Left ventricle myocardium superior (tissue), 1 donor: ENCODE measurements at regions not wholly inside any gene's neighbourhood (a gene's known extent, or its start where the extent isn't known, plus 50 kb on each side); places are given as distances from the start of the nearest gene placed in this dataset.

ENCODE experiments used
- ATAC-seq: fragments of 200-7000 bp; cut with Tn5 transposase; one replicate; pipeline ENCODE4 v1.9.1; 2020; ENCODE audit warnings: mild to moderate bottlenecking, moderate library complexity
- DNase-seq: peaks from one replicate; pipeline ENCODE4 v3.0.0-alpha.2; 2020
- intact Hi-C: fragments of 100-400 bp; cut with micrococcal nuclease; formaldehyde crosslinking; loops from one replicate; pipeline ENCODE4 v1.11.0; 2022
- donor health status: DM: no; HTN: yes; CAD: no; lungs with severe emphysema.

DNA sequence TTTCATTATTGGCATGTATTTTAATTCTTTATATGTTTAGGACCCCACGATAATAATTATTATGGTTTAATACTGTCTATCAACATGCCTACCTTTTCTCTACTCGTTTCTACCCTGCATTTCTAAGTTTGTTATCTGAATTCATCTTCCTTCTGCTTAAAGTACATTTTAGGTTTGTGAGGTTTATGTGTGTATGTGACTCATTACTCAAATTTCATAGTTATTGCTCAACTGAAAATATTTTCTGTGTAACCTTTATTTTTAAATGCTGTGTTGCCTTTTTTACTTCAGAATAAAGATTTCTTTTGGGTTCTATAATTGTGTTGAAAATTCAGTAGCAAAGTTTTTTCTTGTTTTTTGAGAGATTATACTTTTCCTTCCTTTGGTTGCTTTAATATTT, 933.9 kb upstream of the LRRTM1 start:
- ATAC-seq (no peak), DNase-seq (no peak)
- intact Hi-C loops, result no loop called here

DNA sequence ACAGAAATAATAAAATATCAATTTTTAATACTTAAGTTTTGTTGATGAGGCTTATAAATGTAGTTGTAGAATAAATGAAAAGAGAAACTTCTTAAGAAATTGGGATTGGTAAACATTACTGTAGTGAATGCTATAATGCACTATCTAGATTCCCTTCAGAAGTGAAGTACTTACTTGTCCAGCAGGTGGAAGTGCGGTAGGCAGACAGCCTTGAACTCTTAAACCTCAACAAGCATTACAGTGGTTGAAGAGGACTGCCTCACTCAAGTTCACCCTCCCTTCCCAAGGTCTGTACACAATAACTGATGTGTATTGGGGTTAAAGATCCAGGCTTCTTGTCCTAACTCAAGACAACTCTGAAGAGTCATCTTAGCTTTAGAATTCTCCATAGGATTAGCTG, 931.0 kb upstream of the LRRTM1 start:
- ATAC-seq (no peak), DNase-seq (no peak)
- intact Hi-C loops, result no loop called here

DNA sequence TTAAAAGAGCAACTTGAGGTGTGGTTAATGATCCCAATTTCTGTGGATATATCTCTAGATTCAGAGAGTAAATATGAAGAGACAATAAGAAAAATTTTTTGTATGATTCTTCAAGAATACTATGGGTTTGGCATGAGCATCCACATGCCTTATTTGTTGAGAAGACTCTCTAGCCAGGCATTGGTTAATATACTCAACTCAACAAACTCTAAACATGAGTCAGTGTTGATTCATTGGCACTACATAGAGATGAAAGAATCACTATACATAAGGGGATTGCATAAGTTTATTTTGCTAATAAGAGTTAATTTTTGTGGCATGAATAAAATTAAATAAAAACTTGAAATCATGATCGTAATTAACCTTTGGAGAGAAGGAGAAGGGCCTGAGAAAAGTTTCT, 930.2 kb upstream of the LRRTM1 start:
- intact Hi-C loops, result no loop called here

DNA sequence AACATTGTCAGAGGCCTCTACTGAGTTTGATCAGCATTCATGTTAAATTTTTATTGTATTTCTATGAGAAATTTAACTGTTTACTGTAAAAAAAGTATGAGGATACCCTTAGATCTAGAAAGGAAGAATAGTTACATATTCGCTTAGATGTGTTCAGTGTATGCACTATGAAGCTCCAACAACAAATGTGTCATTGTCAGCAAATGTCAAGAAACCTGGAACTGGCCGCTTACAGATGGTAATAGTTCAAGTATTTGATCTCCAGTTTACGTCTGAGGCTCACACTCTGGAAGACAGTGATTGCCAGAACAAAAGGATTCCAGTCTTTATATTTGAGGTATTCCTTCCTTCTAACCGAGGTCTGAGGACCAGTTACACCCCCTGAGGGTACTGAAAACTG, 921.2 kb upstream of the LRRTM1 start:
- DNase-seq (no peak), ATAC-seq (no peak)
- intact Hi-C loops, result no loop called here

More for the DNA sequence above, 930.2 kb upstream of the LRRTM1 start:
- no peak for ATAC-seq
- no peak for DNase-seq

GRCh38 chr2:81213598-81213997, 909.0 kb upstream of the LRRTM1 start:
- no peak for ATAC-seq
- intact Hi-C loops, result no loop called here
- DNase-seq, result no peak

DNA sequence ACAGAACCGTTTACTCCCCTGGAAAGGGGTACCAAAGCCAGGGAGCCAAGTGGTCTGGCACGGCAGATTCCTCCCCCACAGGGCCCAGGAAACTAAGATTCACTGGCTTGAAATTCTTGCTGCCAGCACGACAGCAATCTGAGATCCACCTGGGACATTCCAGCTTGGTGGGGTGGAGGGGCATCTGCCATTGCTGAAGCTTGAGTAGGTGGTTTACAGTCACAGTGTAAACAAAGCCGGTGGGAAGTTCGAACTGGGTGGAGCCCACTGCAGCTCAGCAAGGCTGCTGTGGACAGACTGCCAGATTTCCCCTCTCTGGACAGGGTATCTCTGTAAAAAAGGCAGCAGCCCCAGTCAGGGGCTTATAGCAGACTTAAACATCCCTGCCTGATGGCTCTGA, 901.7 kb upstream of the LRRTM1 start:
- DNase-seq, result no peak
- intact Hi-C loops, result no loop called here
- ATAC-seq, result no peak

- no peak for ATAC-seq
These were observed 892.5 kb upstream of the LRRTM1 start for GRCh38 chr2:81196933-81197628.

DNA sequence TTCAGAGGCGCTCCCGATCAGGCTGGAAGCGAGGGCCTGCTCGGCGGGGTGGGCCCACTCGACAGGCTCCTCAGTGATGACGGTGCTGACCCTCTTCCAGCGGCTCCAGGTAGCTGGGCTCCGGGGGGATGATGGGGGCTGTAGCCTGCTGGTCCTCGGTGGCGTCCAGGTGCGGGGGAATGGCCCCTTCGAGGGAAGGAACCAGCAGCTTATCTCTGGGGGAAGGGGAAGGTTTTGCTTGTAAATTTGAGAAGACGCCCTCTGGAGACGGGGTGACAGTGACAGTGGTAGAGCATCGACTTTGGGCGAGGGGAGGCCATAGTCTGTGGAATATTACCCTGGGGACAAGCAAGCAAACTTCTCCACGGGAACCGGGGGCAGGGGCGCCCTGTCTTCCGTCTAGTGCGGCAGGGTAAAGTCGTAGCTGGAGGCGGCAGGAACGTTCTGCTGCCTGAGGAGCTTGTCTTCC, 891.9 kb upstream of the LRRTM1 start:
- no peak for DNase-seq
- intact Hi-C loops, result no loop called here

More at GRCh38 chr2:81196933-81197628, 892.5 kb upstream of the LRRTM1 start:
- intact Hi-C loops, result no loop called here
- no peak for DNase-seq

GRCh38 chr2:81195774-81196382, 891.3 kb upstream of the LRRTM1 start:
- intact Hi-C loops, result no loop called here
- ATAC-seq, result no peak
- no peak for DNase-seq

More for the DNA sequence above, 891.9 kb upstream of the LRRTM1 start:
- no peak for ATAC-seq

GRCh38 chr2:81195017-81195773, 890.6 kb upstream of the LRRTM1 start:
- DNase-seq, result peak; percentile 22
- intact Hi-C loops, result no loop called here
- ATAC-seq, result no peak

DNA sequence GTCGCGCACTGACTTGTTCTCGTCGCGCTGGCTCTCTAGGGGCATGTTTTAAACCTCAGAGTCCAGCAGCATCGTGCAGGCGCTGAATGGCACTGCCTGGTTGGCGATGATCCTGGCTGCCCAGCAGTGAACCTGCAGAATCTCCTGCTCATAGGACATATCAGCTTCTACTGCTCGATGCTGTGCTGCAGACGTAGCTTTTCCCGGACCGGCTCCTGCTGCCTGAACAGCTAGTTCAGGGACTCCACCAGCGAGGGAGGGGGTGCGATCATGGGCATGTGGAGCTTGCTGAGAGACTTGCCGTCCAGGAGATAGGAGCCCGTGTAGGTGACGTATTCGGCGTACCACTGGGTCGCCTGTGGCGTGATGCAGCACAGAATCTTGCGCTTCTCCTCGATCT, 890.0 kb upstream of the LRRTM1 start:
- DNase-seq (no peak), ATAC-seq (no peak)
- intact Hi-C loops, result no loop called here

DNA sequence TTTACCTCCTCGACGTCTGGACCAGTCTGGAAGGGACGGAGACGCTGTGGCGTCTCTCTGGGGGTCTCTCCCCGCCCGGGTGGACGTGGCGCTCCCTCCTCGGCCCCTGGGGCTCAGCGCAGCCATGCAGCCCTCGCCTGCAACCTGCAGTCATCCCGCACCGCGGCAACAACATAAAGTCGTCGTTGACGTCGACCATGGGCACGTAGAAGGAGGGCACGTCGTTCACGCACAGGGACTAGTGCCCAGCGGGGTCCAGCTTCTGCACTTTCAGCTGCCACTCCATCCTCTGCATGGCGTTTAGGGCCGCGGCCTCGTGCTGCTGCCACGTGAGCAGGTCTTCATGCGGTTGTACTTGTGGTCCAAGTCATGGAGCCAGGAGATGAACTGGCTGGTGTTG, 889.6 kb upstream of the LRRTM1 start:
- intact Hi-C loops, result no loop called here
- ATAC-seq, result no peak
- no peak for DNase-seq

- DNase-seq (no peak), ATAC-seq (no peak)
- intact Hi-C loops, result no loop called here
These were observed 877.3 kb upstream of the LRRTM1 start for GRCh38 chr2:81181845-81182244.

DNA sequence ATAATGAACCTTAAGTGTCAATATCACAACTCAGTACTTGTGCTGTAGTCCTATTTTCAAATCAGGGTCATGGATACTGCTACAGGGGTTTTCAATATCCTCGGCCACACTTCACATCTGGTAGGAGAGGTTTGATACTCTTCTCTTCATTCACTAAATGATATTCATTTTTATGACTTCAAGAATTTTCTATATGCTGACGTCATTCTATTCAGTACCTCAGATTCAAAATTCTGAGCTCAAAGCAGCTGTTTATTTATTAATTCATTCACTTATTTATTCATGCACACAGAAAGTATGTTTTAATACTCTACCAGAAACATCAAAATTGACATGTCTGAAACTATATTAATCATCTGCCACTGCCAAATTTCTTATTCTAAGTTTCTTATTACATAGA, 866.9 kb upstream of the LRRTM1 start:
- intact Hi-C loops, result no loop called here
- ATAC-seq (no peak), DNase-seq (no peak)

- intact Hi-C loops, result no loop called here
- no peak for ATAC-seq
- DNase-seq, result no peak
These were observed 859.0 kb upstream of the LRRTM1 start for GRCh38 chr2:81163583-81163982.

GRCh38 chr2:81158505-81158904, 854.0 kb upstream of the LRRTM1 start:
- ATAC-seq, result no peak
- intact Hi-C loops, result no loop called here
- no peak for DNase-seq

GRCh38 chr2:81148323-81148722, 843.8 kb upstream of the LRRTM1 start:
- intact Hi-C loops, result no loop called here
- DNase-seq (no peak), ATAC-seq (no peak)

GRCh38 chr2:81136296-81136695, 831.7 kb upstream of the LRRTM1 start:
- DNase-seq (no peak), ATAC-seq (no peak)
- intact Hi-C loops, result no loop called here

DNA sequence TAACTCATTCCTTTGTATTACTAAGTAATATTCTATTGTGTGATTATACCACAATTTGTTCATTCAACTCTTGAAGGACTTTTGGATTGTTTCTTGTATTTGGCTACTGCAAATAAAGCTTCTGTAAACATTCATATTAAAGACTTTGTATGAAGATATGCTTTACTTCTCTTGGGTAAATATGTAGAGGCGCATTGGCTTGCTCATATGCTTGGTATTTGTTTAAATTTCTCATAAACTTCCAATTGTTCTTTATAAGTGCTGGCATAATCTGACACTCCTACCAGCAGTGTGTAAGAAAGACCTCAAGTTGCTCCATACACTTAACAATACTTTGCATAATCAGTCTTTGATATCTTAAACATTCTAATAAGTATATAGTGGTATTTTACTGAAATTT, 792.8 kb upstream of the LRRTM1 start:
- ATAC-seq (no peak), DNase-seq (no peak)
- intact Hi-C loops, result no loop called here

DNA sequence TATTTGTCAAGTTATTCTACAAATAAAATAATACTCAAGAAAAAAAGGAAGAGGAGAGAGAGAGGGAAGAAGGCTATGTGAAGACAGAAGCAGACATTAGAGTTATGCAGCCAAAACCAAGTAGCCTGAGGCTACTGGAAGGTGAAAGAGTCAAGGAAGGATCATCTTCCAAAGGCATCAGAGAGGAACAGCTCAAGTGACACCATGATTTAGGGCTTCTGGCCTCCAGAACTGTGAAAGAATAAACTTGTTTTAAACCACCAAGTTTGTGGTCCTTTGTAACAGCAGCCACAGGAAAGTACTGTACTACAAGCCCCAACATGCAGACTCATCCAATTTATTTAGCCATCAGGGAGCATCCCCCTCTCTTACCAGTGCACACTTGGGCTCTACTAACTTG, 788.5 kb upstream of the LRRTM1 start:
- intact Hi-C loops, result no loop called here

More for the DNA sequence above, 788.5 kb upstream of the LRRTM1 start:
- ATAC-seq, result no peak
- no peak for DNase-seq
